SK-N-SH (cell line): ENCODE measurements at regions not wholly inside any gene's neighbourhood (a gene's known extent, or its start where the extent isn't known, plus 50 kb on each side); places are given as distances from the start of the nearest gene placed in this dataset.

Source experiments
- CTCF ChIP-seq: fragments of 200-600 bp; sonication (generic); IDR thresholded peaks from 2 replicates; pipeline ENCODE4 v1.6.1; 2017; ENCODE audit warnings: antibody characterized with exemption, mild to moderate bottlenecking, moderate library complexity
- EP300 ChIP-seq, 2 experiments: IDR thresholded peaks; 2 replicates each; pipeline versions ENCODE4 v1.4.0 to v1.6.1; 2012; ENCODE audit warnings: borderline replicate concordance in 1 of 2, low read depth in 1 of 2, low read length in 1 of 2
- EZH2phosphoT487 ChIP-seq: fragments of 200-600 bp; sonication (generic); IDR thresholded peaks from 2 replicates; pipeline ENCODE4 v1.6.1; 2017; ENCODE audit warnings: low read depth, mixed run types, mild to moderate bottlenecking, antibody characterized with exemption, moderate library complexity, borderline replicate concordance
- FOXJ3 ChIP-seq: sonication (generic); formaldehyde crosslinking; IDR thresholded peaks from 2 replicates; pipeline ENCODE4 v1.5.1; 2020; ENCODE audit warnings: mild to moderate bottlenecking, missing genetic modification reagents
- GABPA ChIP-seq: IDR thresholded peaks from 2 replicates; pipeline ENCODE4 v1.4.0; 2012; ENCODE audit warnings: low read depth, mild to moderate bottlenecking
- IRF3 ChIP-seq: fragments of 150-350 bp; IDR thresholded peaks from 2 replicates; pipeline ENCODE4 v1.6.1; 2016; ENCODE audit warnings: mild to moderate bottlenecking, low read depth, low read length
- MAX ChIP-seq: IDR thresholded peaks from 2 replicates; pipeline ENCODE4 v1.4.0; 2012; ENCODE audit warnings: low read depth
- MXI1 ChIP-seq: IDR thresholded peaks from 2 replicates; pipeline ENCODE4 v1.6.1; 2012; ENCODE audit warnings: mild to moderate bottlenecking, low read depth, low read length, improper control_type of control experiment
- PBX3 ChIP-seq: IDR thresholded peaks from 2 replicates; pipeline ENCODE4; 2012
- POLR2AphosphoS5 ChIP-seq: IDR thresholded peaks from 2 replicates; pipeline ENCODE4 v1.6.1; 2012; ENCODE audit warnings: low read depth, low read length
- RAD21 ChIP-seq: IDR thresholded peaks from 2 replicates; pipeline ENCODE4 v1.6.1; 2012; ENCODE audit warnings: mild to moderate bottlenecking, low read length
- SIN3A ChIP-seq: IDR thresholded peaks from 2 replicates; pipeline ENCODE4 v1.6.1; 2012; ENCODE audit warnings: low read depth, mild to moderate bottlenecking, low read length, moderate library complexity, borderline replicate concordance
- TAF1 ChIP-seq: IDR thresholded peaks from 2 replicates; pipeline ENCODE4 v1.6.1; 2012; ENCODE audit warnings: low read depth, mild to moderate bottlenecking, low read length, moderate library complexity, borderline replicate concordance
- USF2 ChIP-seq: fragments of 150-350 bp; IDR thresholded peaks from 2 replicates; pipeline ENCODE4 v1.6.1; 2017; ENCODE audit warnings: antibody characterized with exemption, low read length, low read depth, borderline replicate concordance

GRCh38 chr7:126302639-126303038, 950.1 kb downstream of the GRM8 start:
- TF ChIP-seq MXI1 = no peak
- TF ChIP-seq POLR2AphosphoS5 = no peak
- no peak for TF ChIP-seq EZH2phosphoT487
- peak; percentile 37 for TF ChIP-seq CTCF
- no peak for TF ChIP-seq GABPA
- TF ChIP-seq TAF1 = no peak
- no peak for TF ChIP-seq PBX3
- no peak for TF ChIP-seq IRF3
- TF ChIP-seq EP300 (IDR thresholded peaks at IDR 0.05; ENCODE audit: borderline replicate concordance in 1 of 2, low read depth in 1 of 2, low read length in 1 of 2) = no peak
- no peak for TF ChIP-seq SIN3A
- no peak for TF ChIP-seq RAD21
- no peak for TF ChIP-seq FOXJ3 (CRISPR knock-in tag)
- TF ChIP-seq MAX = no peak
- TF ChIP-seq USF2 = no peak
